Medulla oblongata (tissue), 1 donor: ENCODE measurements at regions not wholly inside any gene's neighbourhood (a gene's known extent, or its start where the extent isn't known, plus 50 kb on each side); places are given as distances from the start of the nearest gene placed in this dataset.
A peak's percentile ranks its signal among the peaks of the same experiment; 100 is the strongest.

ENCODE experiments used
- DNase-seq: peaks from one replicate; pipeline ENCODE4 v3.0.0-alpha.2; 2015; ENCODE audit errors: extremely low spot score

DNA sequence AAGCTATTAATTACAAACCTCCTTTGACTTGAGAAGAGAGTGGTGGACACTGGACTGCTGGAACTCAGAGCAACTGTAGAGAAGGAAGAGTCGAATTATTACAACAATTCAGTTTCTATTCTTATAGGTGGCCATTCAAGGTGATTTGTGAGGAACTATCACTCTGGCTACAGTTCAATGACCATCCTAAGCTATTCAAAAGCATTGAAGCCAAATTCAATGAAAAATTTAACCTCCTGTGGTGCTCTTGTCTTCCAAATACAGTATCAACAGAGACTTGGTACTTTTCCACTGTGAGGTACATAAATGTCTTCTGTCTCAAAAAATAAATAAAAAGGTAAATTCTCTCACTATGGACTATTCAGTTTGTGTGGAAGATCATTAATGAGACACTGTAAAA lies 513.3 kb upstream of the SEMA6D start:
- no peak for DNase-seq

DNA sequence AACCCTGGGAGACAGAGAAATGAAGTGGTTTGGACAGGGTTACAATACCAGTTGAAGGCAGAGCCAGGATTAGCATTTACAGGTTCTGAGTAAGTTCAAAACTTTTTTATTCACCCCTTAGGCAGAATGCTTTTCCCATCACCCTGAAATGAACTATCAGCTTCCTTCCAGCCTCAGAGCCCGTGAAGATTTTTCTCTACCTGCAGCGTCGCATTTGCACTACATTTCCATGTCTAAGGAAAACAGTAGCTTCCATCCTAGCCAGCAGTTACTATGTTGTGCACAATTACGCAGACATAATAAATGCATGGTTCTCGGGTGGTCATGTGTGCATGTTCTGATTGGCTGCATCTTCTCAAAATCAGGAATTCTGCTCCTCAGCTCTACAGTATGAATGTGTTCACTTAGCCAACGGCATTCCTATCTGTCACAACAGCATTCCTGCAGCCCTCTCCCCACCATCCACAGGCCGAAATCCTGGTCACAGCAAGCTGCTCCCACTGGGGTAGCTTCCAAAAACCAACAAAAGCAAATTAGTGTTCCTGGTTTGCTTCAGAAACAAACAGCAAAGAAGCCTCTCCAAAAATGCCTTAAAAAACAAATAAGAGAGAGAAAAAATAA lies 510.8 kb upstream of the SEMA6D start:
- DNase-seq = no peak

DNA sequence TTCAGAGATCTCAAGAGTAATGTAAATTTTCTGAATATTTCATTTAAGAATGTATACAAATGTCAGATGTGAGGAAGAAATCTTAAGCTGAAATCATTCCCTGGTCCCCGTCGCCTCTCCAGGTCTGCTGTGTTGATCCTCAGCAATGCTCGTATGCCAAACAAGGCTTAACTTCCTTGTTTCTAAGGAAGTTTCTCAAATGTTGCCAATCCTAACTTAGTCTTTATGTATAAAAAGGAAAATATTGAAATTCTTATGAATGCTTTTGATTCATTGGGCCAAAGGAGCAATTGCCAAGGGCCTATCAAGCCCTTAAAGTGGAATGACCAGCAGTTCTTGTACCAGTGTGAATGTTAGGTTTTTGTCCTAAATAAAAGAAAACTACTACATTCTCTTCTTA lies 507.7 kb upstream of the SEMA6D start:
- no peak for DNase-seq

DNA sequence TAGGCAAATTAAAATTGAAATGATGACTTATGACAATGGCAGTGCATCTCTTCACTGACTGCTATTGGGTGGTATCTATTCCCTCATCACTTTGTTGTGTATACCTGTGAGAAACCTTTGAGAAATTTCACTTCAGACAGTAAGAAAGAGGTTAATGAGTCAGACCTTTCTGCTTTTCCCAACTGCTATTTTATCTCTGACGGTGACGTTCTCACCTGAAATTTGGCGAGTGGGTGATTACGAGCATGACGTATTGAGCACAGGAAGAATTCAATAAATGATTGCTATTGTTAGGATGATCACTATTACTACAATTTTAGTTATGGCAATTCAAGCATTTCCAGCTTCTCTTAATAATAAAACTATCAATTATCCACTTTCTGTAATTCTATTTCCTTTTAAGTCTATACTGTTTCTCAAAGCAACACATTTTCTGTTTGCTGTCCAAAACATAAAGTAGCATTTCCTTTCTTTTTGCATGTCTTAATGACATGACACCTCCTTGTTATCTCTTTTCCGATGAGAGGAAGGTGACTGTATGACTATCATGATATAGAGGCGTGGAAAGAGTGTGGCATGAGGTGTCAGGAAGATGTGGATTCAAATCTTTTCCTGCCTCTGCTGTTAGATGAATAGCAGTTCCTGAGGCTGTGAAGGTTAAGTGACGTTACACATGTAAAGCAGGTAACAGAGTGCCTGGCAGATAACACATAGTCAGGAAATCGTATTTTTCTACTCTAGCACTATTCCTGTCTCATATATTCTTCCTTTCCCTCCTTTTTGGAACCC lies 504.9 kb upstream of the SEMA6D start:
- no peak for DNase-seq

- DNase-seq = no peak
These were observed 503.4 kb upstream of the SEMA6D start for GRCh38 chr15:47213883-47214282.

GRCh38 chr15:47218295-47218694 lies 499.0 kb upstream of the SEMA6D start:
- no peak for DNase-seq

GRCh38 chr15:47244361-47244760 lies 472.9 kb upstream of the SEMA6D start:
- no peak for DNase-seq

DNA sequence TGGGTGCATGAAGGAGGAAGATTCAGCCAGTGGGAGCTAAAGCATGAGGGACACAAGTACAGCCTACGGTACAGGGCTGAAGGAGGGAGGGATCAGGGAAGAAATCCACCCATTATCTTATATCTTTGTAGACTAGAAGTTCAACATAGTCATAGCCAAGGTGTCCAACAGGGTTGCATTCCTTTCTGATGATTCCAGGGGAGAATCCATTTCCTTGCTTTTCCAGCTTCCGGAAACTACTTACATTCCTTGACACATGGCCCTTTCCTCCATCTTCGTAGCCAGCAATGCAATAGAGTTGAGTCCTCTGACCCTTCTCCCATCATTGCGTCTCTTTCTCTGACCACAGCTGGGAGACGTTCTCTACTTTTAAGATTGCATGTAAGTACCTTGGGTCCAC lies 471.0 kb upstream of the SEMA6D start:
- no peak for DNase-seq

DNA sequence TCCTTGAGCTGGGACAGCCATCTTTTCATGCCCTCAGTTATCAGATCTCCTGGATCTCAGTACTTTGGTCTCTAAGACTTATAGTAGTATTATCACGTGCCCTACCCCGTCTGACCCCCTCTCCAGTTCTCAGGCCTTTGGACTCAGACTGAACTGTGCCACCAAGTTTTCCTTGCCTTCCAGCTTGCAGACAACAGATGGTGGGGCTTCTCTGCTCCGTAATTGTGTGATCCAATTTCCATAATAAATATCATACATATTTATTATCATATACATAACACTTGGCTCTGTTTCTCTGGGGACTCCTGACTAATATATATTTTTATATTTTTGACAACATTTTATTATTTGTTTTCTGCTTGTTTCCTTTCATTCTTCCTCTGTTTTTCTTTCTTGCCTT lies 458.8 kb upstream of the SEMA6D start:
- no peak for DNase-seq

DNA sequence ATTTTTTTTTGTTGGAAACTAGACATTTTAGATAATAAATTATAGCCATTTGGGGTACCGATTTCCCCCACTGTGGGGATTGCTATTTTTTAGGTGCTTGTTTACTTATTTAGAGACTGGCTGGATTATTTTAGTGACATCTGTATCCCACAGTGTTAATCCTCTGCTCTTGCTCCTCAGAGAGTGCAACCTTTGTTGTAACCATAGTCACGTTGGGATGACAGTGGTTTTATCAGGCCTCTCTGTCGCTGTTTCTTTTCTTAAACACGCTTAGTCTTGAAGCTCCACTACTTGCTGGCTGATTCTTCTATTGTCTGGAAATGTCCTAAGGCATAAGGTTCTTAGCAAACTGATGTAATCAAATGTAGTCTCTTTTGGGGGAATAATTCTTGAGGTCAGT lies 451.6 kb upstream of the SEMA6D start:
- DNase-seq = no peak

- DNase-seq = no peak
These were observed 450.7 kb upstream of the SEMA6D start for GRCh38 chr15:47266566-47266965.

GRCh38 chr15:47273864-47274263 lies 443.4 kb upstream of the SEMA6D start:
- no peak for DNase-seq

DNA sequence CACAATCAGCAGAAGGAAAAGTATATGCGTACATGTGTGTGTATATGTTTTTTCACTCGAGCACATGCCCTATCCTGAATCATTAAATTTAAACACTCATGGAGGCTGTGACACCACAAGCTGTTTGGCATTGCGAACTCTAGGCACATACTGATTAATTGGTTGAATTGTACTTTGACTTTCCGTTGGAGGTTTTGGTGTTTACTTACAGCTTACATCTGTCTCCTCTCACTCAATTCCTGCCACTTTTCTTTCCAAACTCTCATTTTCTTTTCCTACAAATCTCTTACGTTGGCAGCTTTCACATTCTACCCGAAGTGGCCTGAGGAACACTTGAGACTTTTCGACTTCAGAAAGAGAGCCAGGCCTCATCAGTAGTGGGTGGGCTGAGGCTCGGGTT lies 434.1 kb upstream of the SEMA6D start:
- DNase-seq = no peak

DNA sequence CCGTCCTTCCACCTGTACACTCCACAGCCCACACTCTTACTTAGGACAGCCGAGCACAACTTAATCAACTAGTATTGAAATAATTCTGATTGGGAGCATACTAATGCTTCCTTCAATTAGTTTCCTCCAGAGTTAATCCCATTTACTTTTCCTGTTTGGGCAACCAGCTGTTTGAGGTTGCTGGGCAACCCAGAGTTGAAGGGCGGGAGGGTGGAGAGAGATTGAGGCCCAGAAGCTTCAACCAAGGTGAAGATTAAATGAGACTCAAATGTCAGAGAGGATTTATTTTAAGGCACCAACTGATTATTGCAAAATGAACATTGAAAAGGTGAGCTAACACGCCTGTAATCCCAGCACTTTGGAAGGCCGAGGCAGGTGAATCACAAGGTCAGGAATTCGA lies 428.5 kb upstream of the SEMA6D start:
- DNase-seq = no peak

DNA sequence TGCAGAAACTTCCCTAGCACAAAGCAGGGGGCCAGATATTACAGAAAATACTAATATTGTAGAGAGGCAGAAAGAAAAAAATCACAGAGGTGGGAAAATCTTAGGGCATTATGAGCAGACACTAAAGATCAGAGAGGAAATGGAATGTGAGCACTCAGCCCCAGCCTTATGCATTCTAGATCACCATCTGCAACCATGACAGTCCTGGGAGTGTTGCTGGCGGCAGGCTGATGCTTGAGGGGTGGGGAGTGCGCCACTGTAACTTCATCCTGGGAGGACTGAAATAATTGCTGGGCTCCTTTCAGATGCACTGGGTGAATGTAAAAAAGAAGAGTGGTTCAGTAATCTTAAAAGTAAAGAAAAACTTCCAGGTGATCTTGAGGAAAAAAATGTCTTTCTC lies 427.6 kb upstream of the SEMA6D start:
- no peak for DNase-seq

DNA sequence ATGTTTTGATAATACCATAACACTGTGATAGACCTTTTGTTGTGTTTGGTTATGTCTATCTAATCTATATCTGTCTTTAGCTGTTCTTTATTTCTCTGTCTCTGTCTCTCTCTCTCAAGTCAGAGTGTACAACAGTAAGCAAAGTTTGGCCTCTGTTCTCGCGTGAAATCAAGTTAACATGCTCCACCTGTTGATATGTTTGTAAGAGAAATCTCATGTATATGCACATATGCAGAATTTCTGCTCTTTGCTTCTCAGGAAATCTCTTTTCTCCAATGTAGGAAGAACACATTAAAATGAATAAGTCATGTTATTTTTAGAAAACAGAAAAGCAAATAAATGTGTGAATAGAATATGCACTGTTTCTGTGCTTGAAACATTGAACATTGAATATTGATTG lies 425.5 kb upstream of the SEMA6D start:
- no peak for DNase-seq

DNA sequence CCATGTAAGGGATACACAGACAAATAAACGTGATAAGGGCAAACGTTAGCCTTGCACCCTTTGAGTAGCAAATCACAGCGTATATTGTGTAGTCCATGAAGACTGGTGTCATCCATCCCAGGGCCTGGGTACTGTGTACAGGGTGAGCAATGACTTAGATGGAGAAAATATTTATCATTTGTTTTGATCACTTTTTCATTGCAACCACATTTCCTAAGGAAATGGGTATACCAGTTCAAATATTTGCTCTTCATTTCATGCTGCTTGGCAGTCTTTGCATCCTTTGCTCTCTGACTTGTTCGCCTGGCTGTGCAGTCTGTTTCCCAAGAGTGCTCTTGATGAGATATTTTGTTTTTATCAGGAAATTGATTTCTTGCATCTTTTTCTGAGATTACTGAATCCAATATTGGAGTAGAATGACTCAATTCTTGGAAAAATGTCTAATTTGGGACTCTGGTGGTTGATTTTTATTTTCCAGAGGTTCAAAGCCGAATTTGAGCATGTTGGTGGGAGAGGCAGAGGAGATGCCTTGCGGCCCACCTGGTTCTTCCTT lies 424.6 kb upstream of the SEMA6D start:
- no peak for DNase-seq

DNA sequence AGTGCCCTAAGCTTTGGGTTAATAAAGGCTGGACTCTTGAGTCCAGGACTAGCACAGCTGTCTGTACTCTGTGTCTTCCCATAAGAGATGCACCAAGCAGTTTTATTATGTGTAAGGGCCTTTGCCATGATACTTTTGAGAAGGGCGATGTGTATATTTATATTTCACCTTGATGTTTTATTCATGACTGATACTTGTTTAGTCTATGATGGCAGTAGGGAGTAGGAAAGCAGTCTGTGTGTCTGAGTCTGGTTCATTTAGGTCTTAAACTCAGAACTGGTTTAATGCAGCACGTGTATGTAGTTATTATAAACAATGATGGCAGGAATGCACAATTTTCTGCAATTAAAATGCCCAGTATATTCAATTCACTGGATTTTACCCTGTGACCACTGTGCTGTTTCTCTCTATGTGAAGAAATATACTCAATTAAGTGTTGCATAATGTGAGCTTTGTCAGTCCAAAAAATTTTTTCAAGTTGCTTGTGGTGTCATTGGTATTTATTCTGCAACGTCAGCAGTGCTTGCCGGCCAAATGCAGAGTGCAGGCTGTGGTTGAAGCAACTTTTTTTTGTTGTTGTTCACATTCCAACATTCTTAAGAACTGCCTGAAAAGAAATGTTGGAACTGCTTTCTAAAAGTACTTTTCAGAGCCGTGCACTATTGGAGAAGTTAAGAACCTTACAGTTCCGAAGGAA lies 423.7 kb upstream of the SEMA6D start:
- peak; percentile 67 for DNase-seq

DNA sequence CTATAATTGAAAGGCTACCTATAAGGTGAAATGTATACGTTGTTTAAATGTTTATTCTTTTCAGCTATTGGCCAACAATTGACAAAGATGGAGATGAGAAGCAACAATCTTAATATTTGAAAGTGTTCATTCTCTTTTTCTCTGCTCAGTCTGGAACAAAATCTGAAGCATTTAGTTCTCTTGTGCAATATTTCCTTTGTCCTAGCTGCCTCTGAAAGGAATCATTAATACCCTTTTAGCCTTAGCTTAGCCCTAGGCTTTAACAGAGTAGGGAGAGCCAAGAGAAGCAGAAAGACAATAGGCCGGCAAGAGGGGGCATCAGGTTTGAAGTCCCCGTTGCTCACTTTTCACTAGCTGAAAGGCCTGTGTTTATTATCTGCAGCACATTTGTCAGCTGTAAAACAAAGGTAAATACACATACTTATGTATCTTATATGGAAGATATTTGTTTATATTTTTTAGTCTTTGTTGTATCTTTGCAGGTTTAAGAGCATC lies 422.5 kb upstream of the SEMA6D start:
- no peak for DNase-seq

DNA sequence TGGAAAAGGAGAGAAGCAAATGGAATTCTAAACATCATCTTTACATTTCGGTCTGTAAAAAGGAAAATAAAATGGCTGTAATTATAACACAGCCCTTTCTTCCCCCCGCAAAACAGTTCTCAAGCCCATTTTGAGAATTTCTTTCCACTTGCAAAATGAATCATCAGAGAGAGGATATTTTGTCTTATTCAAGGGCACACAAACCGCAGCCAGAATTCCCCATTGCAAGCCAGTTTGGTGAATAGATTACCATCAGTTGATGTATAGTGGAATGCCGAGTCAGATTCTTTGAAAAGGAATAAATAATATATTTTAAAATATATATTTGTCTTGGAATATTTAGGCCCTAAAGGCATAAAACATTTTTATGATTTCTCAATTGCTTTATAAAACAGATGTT lies 420.4 kb upstream of the SEMA6D start:
- DNase-seq = no peak

- DNase-seq = no peak
These were observed 417.4 kb upstream of the SEMA6D start for GRCh38 chr15:47299846-47300434.

- DNase-seq = no peak
These were observed 416.7 kb upstream of the SEMA6D start for GRCh38 chr15:47300596-47300995.
